ENCODE measurements at regions not wholly inside any gene's neighbourhood (a gene's known extent, or its start where the extent isn't known, plus 50 kb on each side); places are given as distances from the start of the nearest gene placed in this dataset.

- no peak for DNase-seq
- Histone ChIP-seq H3K27me3 (replicated peaks) (no peaks in the 10 kb centered on the region), H3K36me3 (replicated peaks) (no peaks in the 10 kb centered on the region), H3K4me3 (ENCODE audit: low read depth, low read length) (no peak overlapping the region), H3K27ac (no peak overlapping the region)
- in situ Hi-C loops (cut with HindIII; ENCODE audit: low pct_ligation_motif_present, low sequenced_read_pairs) = no loop called here
- no peak for TF ChIP-seq CTCF (IDR thresholded peaks at IDR 0.05; ENCODE audit: low read depth, low read length, missing control alignments)
Measured at GRCh38 chr9:75797085-75797580, 93.3 kb upstream of the PCSK5 start.

- no peak overlapping the region for H3K27ac ChIP-seq
- no peak overlapping the region for H3K4me3 ChIP-seq (ENCODE audit: low read depth, low read length)
- no peak for DNase-seq
- no peaks in the 10 kb centered on the region for H3K27me3 ChIP-seq (replicated peaks)
- in situ Hi-C loops (cut with HindIII; ENCODE audit: low pct_ligation_motif_present, low sequenced_read_pairs) = no loop called here
- no peak for TF ChIP-seq CTCF (IDR thresholded peaks at IDR 0.05; ENCODE audit: low read depth, low read length, missing control alignments)
- H3K36me3 ChIP-seq (replicated peaks) = no peaks in the 10 kb centered on the region
Measured at GRCh38 chr9:75798505-75798904, 92.0 kb upstream of the PCSK5 start.

GRCh38 chr9:75803130-75803529 lies 87.3 kb upstream of the PCSK5 start:
- peak; percentile 79 for DNase-seq

GRCh38 chr9:75810063-75810462 lies 80.4 kb upstream of the PCSK5 start:
- in situ Hi-C loops (cut with HindIII; ENCODE audit: low pct_ligation_motif_present, low sequenced_read_pairs) = no loop called here
- H3K36me3 ChIP-seq (replicated peaks) = no peaks in the 10 kb centered on the region
- TF ChIP-seq CTCF (IDR thresholded peaks at IDR 0.05; ENCODE audit: low read depth, low read length, missing control alignments) = no peak
- no peaks in the 10 kb centered on the region for H3K27me3 ChIP-seq (replicated peaks)
- DNase-seq = no peak
- H3K4me3 ChIP-seq (ENCODE audit: low read depth, low read length) = no peak overlapping the region
- no peak overlapping the region for H3K27ac ChIP-seq

More at GRCh38 chr9:75803130-75803529, 87.3 kb upstream of the PCSK5 start:
- in situ Hi-C loops (cut with HindIII; ENCODE audit: low pct_ligation_motif_present, low sequenced_read_pairs) = no loop called here
- Histone ChIP-seq H3K4me3 (ENCODE audit: low read depth, low read length) (no peak overlapping the region), H3K27ac (no peak overlapping the region), H3K36me3 (replicated peaks) (no peaks in the 10 kb centered on the region), H3K27me3 (replicated peaks) (no peaks in the 10 kb centered on the region)
- no peak for TF ChIP-seq CTCF (IDR thresholded peaks at IDR 0.05; ENCODE audit: low read depth, low read length, missing control alignments)

GRCh38 chr9:75811692-75812091 lies 78.8 kb upstream of the PCSK5 start:
- H3K27ac ChIP-seq = no peak overlapping the region
- in situ Hi-C loops (cut with HindIII; ENCODE audit: low pct_ligation_motif_present, low sequenced_read_pairs) = no loop called here
- H3K27me3 ChIP-seq (replicated peaks) = no peaks in the 10 kb centered on the region
- H3K4me3 ChIP-seq (ENCODE audit: low read depth, low read length) = no peak overlapping the region
- no peak for DNase-seq
- H3K36me3 ChIP-seq (replicated peaks) = no peaks in the 10 kb centered on the region
- no peak for TF ChIP-seq CTCF (IDR thresholded peaks at IDR 0.05; ENCODE audit: low read depth, low read length, missing control alignments)

DNA sequence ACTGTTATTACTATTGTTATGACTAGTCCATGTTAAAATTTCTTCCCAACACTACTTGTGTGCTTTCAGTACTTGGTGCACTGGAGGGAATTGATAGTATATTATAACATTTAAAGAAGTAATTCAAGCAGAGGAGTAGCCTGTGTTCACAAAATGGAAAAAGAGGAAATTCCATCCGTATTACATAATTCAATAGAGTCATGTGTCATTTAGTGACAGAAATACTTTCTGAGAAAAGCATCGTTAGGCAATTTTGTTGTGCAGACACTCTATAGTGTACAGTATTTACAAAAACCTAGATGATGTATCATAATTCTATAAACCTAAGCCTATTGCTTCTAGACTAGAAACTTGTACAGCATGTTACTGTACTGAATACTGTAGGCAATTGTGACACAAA lies 78.3 kb upstream of the PCSK5 start:
- in situ Hi-C loops (cut with HindIII; ENCODE audit: low pct_ligation_motif_present, low sequenced_read_pairs) = no loop called here
- no peaks in the 10 kb centered on the region for H3K27me3 ChIP-seq (replicated peaks)
- no peaks in the 10 kb centered on the region for H3K36me3 ChIP-seq (replicated peaks)
- H3K27ac ChIP-seq = no peak overlapping the region
- H3K4me3 ChIP-seq (ENCODE audit: low read depth, low read length) = no peak overlapping the region
- no peak for TF ChIP-seq CTCF (IDR thresholded peaks at IDR 0.05; ENCODE audit: low read depth, low read length, missing control alignments)
- DNase-seq = no peak

Data from brain microvascular endothelial cell (primary cell).